NB4 (cell line): ENCODE measurements at regions not wholly inside any gene's neighbourhood (a gene's known extent, or its start where the extent isn't known, plus 50 kb on each side); places are given as distances from the start of the nearest gene placed in this dataset.

Experiments
- CTCF ChIP-seq: IDR thresholded peaks from one replicate; pipeline ENCODE4 v1.5.1; 2012; ENCODE audit warnings: low read depth, low read length
- POLR2A ChIP-seq: IDR thresholded peaks from 2 replicates; pipeline ENCODE4 v1.6.1; 2011; ENCODE audit warnings: mild to moderate bottlenecking; ENCODE audit not compliant: insufficient read length; ENCODE audit errors: extremely low read depth

- TF ChIP-seq CTCF (no peak), POLR2A (no peak)
These were observed 107.8 kb upstream of the HMCN1 start for GRCh38 chr1:185626344-185626743.
